SK-N-SH (cell line): ENCODE measurements at regions not wholly inside any gene's neighbourhood (a gene's known extent, or its start where the extent isn't known, plus 50 kb on each side); places are given as distances from the start of the nearest gene placed in this dataset.

ENCODE experiments used
- CTCF ChIA-PET: fragments of 300-600, 350-600 bp; formaldehyde crosslinking; extraction: SDS; loops from one replicate; lab custom pipeline; 2021; lab: Yijun Ruan, JAX
- POLR2A ChIA-PET: fragments of 350-600 bp; sonication (Branson Sonifier 250); formaldehyde crosslinking; extraction: SDS; loops from one replicate; lab custom pipeline; 2020; ENCODE audit warnings: antibody characterized with exemption, inconsistent platforms; lab: Yijun Ruan, JAX
- DNase-seq: peaks from one replicate; pipeline ENCODE4 v3.0.0; 2012
- H2AFZ ChIP-seq: fragments of 200-600 bp; sonication (generic); 2 replicates; pipeline ENCODE4 v1.8.1; 2016; ENCODE audit warnings: antibody characterized with exemption, mild to moderate bottlenecking, low read depth
- H3F3A ChIP-seq: fragments of 200-600 bp; sonication (generic); replicated peaks from 2 replicates; pipeline ENCODE3; 2016; ENCODE audit warnings: antibody characterized with exemption, mild to moderate bottlenecking; ENCODE audit not compliant: insufficient read depth
- H3K27ac ChIP-seq, 2 experiments: fragments of 200-500 bp in 1 of 2; fragments of 200-600 bp in 1 of 2; sonication (Bioruptor generic) in 1 of 2; sonication (generic), shearing (Covaris generic) in 1 of 2; 2 replicates each; pipeline versions ENCODE4 v1.5.1 to v1.6.1; 2014 to 2016; ENCODE audit warnings: low read depth in 2 of 2, inconsistent platforms in 1 of 2, low read length in 1 of 2, mild to moderate bottlenecking in 1 of 2, mixed read lengths in 1 of 2
- H3K27me3 ChIP-seq: fragments of 200-600 bp; sonication (generic), shearing (Covaris generic); 2 replicates; pipeline ENCODE4 v1.6.1; 2016; ENCODE audit warnings: mixed run types; ENCODE audit not compliant: insufficient read depth
- H3K36me3 ChIP-seq, 2 experiments: fragments of 200-500 bp in 1 of 2; fragments of 200-600 bp in 1 of 2; sonication (Bioruptor generic) in 1 of 2; sonication (generic) in 1 of 2; replicated peaks in 1 of 2; 2 replicates each; pipeline versions ENCODE3 to v1.5.1; 2014 to 2016; ENCODE audit warnings: low read length in 1 of 2, mild to moderate bottlenecking in 1 of 2; ENCODE audit not compliant: insufficient read depth in 2 of 2, control insufficient read depth in 1 of 2
- H3K4me1 ChIP-seq, 2 experiments: fragments of 200-500 bp in 1 of 2; fragments of 200-600 bp in 1 of 2; sonication (Bioruptor generic) in 1 of 2; sonication (generic), shearing (Covaris generic) in 1 of 2; 2 replicates each; pipeline versions ENCODE4 v1.5.1 to v1.6.1; 2014 to 2016; ENCODE audit warnings: low read depth in 1 of 2, low read length in 1 of 2, mixed run types in 1 of 2; ENCODE audit not compliant: insufficient read depth in 2 of 2, control insufficient read depth in 1 of 2
- H3K4me2 ChIP-seq: fragments of 200-600 bp; sonication (generic), shearing (Covaris generic); 2 replicates; pipeline ENCODE4 v1.6.1; 2017; ENCODE audit warnings: mixed run types
- H3K4me3 ChIP-seq, 2 experiments: fragments of 200-500 bp in 1 of 2; fragments of 200-600 bp in 1 of 2; sonication (Bioruptor generic) in 1 of 2; sonication (generic), shearing (Covaris generic) in 1 of 2; 2 replicates each; pipeline versions ENCODE4 v1.5.1 to v1.8.1; 2014 to 2016; ENCODE audit warnings: low read depth in 2 of 2, inconsistent platforms in 1 of 2, low read length in 1 of 2, mild to moderate bottlenecking in 1 of 2, mixed read lengths in 1 of 2, moderate library complexity in 1 of 2
- H3K79me2 ChIP-seq: fragments of 200-600 bp; sonication (generic); 2 replicates; pipeline ENCODE4 v1.8.1; 2017; ENCODE audit warnings: mild to moderate bottlenecking; ENCODE audit not compliant: insufficient read depth
- H3K9ac ChIP-seq: fragments of 200-600 bp; sonication (generic); 2 replicates; pipeline ENCODE4 v1.6.1; 2017; ENCODE audit warnings: mixed run types
- H3K9me2 ChIP-seq: fragments of 200-600 bp; sonication (generic); 2 replicates; pipeline ENCODE4 v1.6.1; 2017; ENCODE audit warnings: mixed run types
- H3K9me3 ChIP-seq: fragments of 200-600 bp; sonication (generic); 2 replicates; pipeline ENCODE4 v1.6.1; 2017; ENCODE audit warnings: mixed run types, mild to moderate bottlenecking, moderate library complexity
- H4K20me1 ChIP-seq: fragments of 200-600 bp; sonication (generic); 2 replicates; pipeline ENCODE4 v1.6.1; 2017; ENCODE audit warnings: mild to moderate bottlenecking, mixed run types; ENCODE audit not compliant: insufficient read depth
- CTCF ChIP-seq: fragments of 200-600 bp; sonication (generic); IDR thresholded peaks from 2 replicates; pipeline ENCODE4 v1.6.1; 2017; ENCODE audit warnings: antibody characterized with exemption, mild to moderate bottlenecking, moderate library complexity
- ELF1 ChIP-seq: IDR thresholded peaks from 2 replicates; pipeline ENCODE4 v1.4.0; 2012
- EZH2phosphoT487 ChIP-seq: fragments of 200-600 bp; sonication (generic); IDR thresholded peaks from 2 replicates; pipeline ENCODE4 v1.6.1; 2017; ENCODE audit warnings: low read depth, mixed run types, mild to moderate bottlenecking, antibody characterized with exemption, moderate library complexity, borderline replicate concordance
- FOSL2 ChIP-seq: IDR thresholded peaks from 2 replicates; pipeline ENCODE4 v1.4.0; 2012; ENCODE audit warnings: low read depth, mild to moderate bottlenecking, moderate library complexity, borderline replicate concordance
- GABPA ChIP-seq: IDR thresholded peaks from 2 replicates; pipeline ENCODE4 v1.4.0; 2012; ENCODE audit warnings: low read depth, mild to moderate bottlenecking
- GATA2 ChIP-seq: sonication (generic); formaldehyde crosslinking; IDR thresholded peaks from 2 replicates; pipeline ENCODE4 v1.5.0; 2020; ENCODE audit warnings: mild to moderate bottlenecking, missing genetic modification reagents
- NFIC ChIP-seq: IDR thresholded peaks from 2 replicates; pipeline ENCODE4 v1.4.0; 2012; ENCODE audit warnings: borderline replicate concordance
- NRF1 ChIP-seq: IDR thresholded peaks from 2 replicates; pipeline ENCODE4 v1.6.1; 2012; ENCODE audit warnings: low read depth, mild to moderate bottlenecking, low read length
- PBX3 ChIP-seq: IDR thresholded peaks from 2 replicates; pipeline ENCODE4; 2012
- RCOR1 ChIP-seq: fragments of 150-350 bp; IDR thresholded peaks from 2 replicates; pipeline ENCODE4 v1.6.1; 2017; ENCODE audit warnings: antibody characterized with exemption, low read length
- RFX5 ChIP-seq: IDR thresholded peaks from 2 replicates; pipeline ENCODE4 v1.6.1; 2012; ENCODE audit warnings: mild to moderate bottlenecking, improper control_type of control experiment, low read length
- SIN3A ChIP-seq: IDR thresholded peaks from 2 replicates; pipeline ENCODE4 v1.6.1; 2012; ENCODE audit warnings: low read depth, mild to moderate bottlenecking, low read length, moderate library complexity, borderline replicate concordance
- SMC3 ChIP-seq: IDR thresholded peaks from 2 replicates; pipeline ENCODE4 v1.6.1; 2012; ENCODE audit warnings: low read depth, low read length, improper control_type of control experiment
- TAF1 ChIP-seq: IDR thresholded peaks from 2 replicates; pipeline ENCODE4 v1.6.1; 2012; ENCODE audit warnings: low read depth, mild to moderate bottlenecking, low read length, moderate library complexity, borderline replicate concordance
- USF1 ChIP-seq: IDR thresholded peaks from 2 replicates; pipeline ENCODE4 v1.4.0; 2012; ENCODE audit warnings: low read depth, borderline replicate concordance
- USF2 ChIP-seq: fragments of 150-350 bp; IDR thresholded peaks from 2 replicates; pipeline ENCODE4 v1.6.1; 2017; ENCODE audit warnings: antibody characterized with exemption, low read length, low read depth, borderline replicate concordance
- YY1 ChIP-seq: IDR thresholded peaks from 2 replicates; pipeline ENCODE4 v1.4.0; 2012; ENCODE audit warnings: low read depth, mild to moderate bottlenecking
- ZBTB33 ChIP-seq: IDR thresholded peaks from 2 replicates; pipeline ENCODE4 v1.4.0; 2012; ENCODE audit warnings: low read depth, borderline replicate concordance
- WGBS: methylation state at CpG from one replicate; pipeline ENCODE4 v1.1.6; 2017; ENCODE audit warnings: low lambda C conversion rate; 5-methylcytosine and 5-hydroxymethylcytosine counted together

GRCh38 chr4:82231806-82232205, 142.0 kb downstream of the HNRNPD start:
- no peak for TF ChIP-seq ELF1
- TF ChIP-seq USF1: no peak
- TF ChIP-seq EZH2phosphoT487: no peak
- TF ChIP-seq NRF1: no peak
- TF ChIP-seq NFIC: no peak
- H4K20me1 ChIP-seq: no peaks in the 10 kb centered on the region
- no peak overlapping the region for H3K4me2 ChIP-seq
- no peaks in the 10 kb centered on the region for H3K36me3 ChIP-seq
- no peak overlapping the region for H3K27ac ChIP-seq
- H3K9ac ChIP-seq: no peak overlapping the region
- H3F3A ChIP-seq: no peaks in the 10 kb centered on the region
- peaks cover 11% of the 10 kb centered on the region for H3K27me3 ChIP-seq
- POLR2A ChIA-PET: no interaction called here
- no peaks in the 10 kb centered on the region for H3K9me2 ChIP-seq
- H3K9me3 ChIP-seq: no peaks in the 10 kb centered on the region
- no peak overlapping the region for H2AFZ ChIP-seq
- H3K4me1 ChIP-seq: no peaks in the 10 kb centered on the region
- no peak for DNase-seq
- CTCF ChIA-PET: interaction anchor here (0.9 kb wide), 1 partner anchor 765 kb away, joined by 3 read pairs; no protein-coding TSS in a partner anchor
- H3K79me2 ChIP-seq: no peaks in the 10 kb centered on the region
- no peak overlapping the region for H3K4me3 ChIP-seq

GRCh38 chr4:82230306-82230705, 143.5 kb downstream of the HNRNPD start:
- H3K9me2 ChIP-seq: no peaks in the 10 kb centered on the region
- H3K36me3 ChIP-seq: no peaks in the 10 kb centered on the region
- WGBS: 2% methylated on average over 4 of the region's 4 CpGs
- no peaks in the 10 kb centered on the region for H3K9me3 ChIP-seq
- no peak overlapping the region for H3K27ac ChIP-seq
- H3K27me3 ChIP-seq: peaks cover 11% of the 10 kb centered on the region
- no peak for DNase-seq
- no peak for TF ChIP-seq GABPA
- no peak for TF ChIP-seq RFX5
- TF ChIP-seq CTCF: no peak
- TF ChIP-seq GATA2: no peak
- no peak for TF ChIP-seq ZBTB33
- no peak for TF ChIP-seq USF2
- TF ChIP-seq PBX3: no peak
- no peak for TF ChIP-seq RCOR1
- no peak for TF ChIP-seq TAF1
- TF ChIP-seq NFIC: no peak
- no peak for TF ChIP-seq SIN3A
- TF ChIP-seq FOSL2: no peak
- TF ChIP-seq SMC3: no peak
- no peak for TF ChIP-seq YY1
- H3K4me2 ChIP-seq: no peak overlapping the region
- no peaks in the 10 kb centered on the region for H3K4me1 ChIP-seq
- ChIA-PET POLR2A (no interaction called here), CTCF (no interaction called here)
- no peaks in the 10 kb centered on the region for H3F3A ChIP-seq
- H3K79me2 ChIP-seq: no peaks in the 10 kb centered on the region
- no peak overlapping the region for H3K9ac ChIP-seq
- H4K20me1 ChIP-seq: no peaks in the 10 kb centered on the region
- H3K4me3 ChIP-seq: no peak overlapping the region
- no peak overlapping the region for H2AFZ ChIP-seq
